H1 (cell line): ENCODE measurements at regions not wholly inside any gene's neighbourhood (a gene's known extent, or its start where the extent isn't known, plus 50 kb on each side); places are given as distances from the start of the nearest gene placed in this dataset.

ENCODE experiments used
- CTCF ChIA-PET: fragments of 300-600 bp; sonication (Branson Sonifier 250); formaldehyde crosslinking; loops from one replicate; lab custom pipeline; 2021; ENCODE audit not compliant: partially characterized antibody; lab: Charles Lee
- POLR2A ChIA-PET: fragments of 300-600 bp; sonication (Branson Sonifier 250); formaldehyde crosslinking; loops from one replicate; lab custom pipeline; 2021; ENCODE audit warnings: inconsistent platforms; ENCODE audit not compliant: partially characterized antibody; lab: Charles Lee
- DNase-seq, 2 experiments: peaks; one replicate each; pipeline versions ENCODE4 v3.0.0 to v3.0.0-alpha.2; 2010 to 2022; ENCODE audit warnings: low spot score in 2 of 2, low read depth in 1 of 2, mixed read lengths in 1 of 2
- FAIRE-seq: peaks from 2 replicates; lab custom pipeline; 2011; peaks lifted over from hg19 to GRCh38; lab: Jason Lieb, UNC
- H2AFZ ChIP-seq: 2 replicates; pipeline ENCODE4 v1.8.1; 2012; ENCODE audit warnings: low read length, inconsistent platforms
- H2AK5ac ChIP-seq: 2 replicates; pipeline ENCODE4 v1.6.1; 2013; ENCODE audit warnings: low read depth, low read length
- H2BK120ac ChIP-seq: replicated peaks from 2 replicates; pipeline ENCODE3; 2013; ENCODE audit warnings: low read depth, low read length, inconsistent platforms
- H2BK12ac ChIP-seq: 2 replicates; pipeline ENCODE4 v1.6.1; 2013; ENCODE audit warnings: low read depth, low read length
- H2BK15ac ChIP-seq: 2 replicates; pipeline ENCODE4 v1.6.1; 2013; ENCODE audit warnings: low read length
- H2BK20ac ChIP-seq: 2 replicates; pipeline ENCODE4 v1.6.1; 2013; ENCODE audit warnings: low read length
- H2BK5ac ChIP-seq: 2 replicates; pipeline ENCODE4 v1.6.1; 2013; ENCODE audit warnings: low read depth, low read length
- H3K14ac ChIP-seq: 2 replicates; pipeline ENCODE4 v1.6.1; 2013; ENCODE audit warnings: inconsistent platforms; ENCODE audit not compliant: insufficient read length
- H3K18ac ChIP-seq: 2 replicates; pipeline ENCODE4 v1.6.1; 2013; ENCODE audit warnings: low read length; ENCODE audit errors: extremely low read depth
- H3K23ac ChIP-seq: 2 replicates; pipeline ENCODE4 v1.6.1; 2013; ENCODE audit warnings: inconsistent platforms; ENCODE audit not compliant: insufficient read length
- H3K23me2 ChIP-seq: 2 replicates; pipeline ENCODE4 v1.6.1; 2013; ENCODE audit warnings: low read depth, low read length
- H3K27ac ChIP-seq: 2 replicates; pipeline ENCODE4 v1.6.1; 2011; ENCODE audit warnings: low read depth, low read length, inconsistent platforms
- H3K27me3 ChIP-seq, 4 experiments: replicated peaks in 1 of 4; 1 replicate in 1 of 4; 2 replicates in 3 of 4; pipeline versions ENCODE4 v1.6.1 to v1.8.1; 2011 to 2013; ENCODE audit warnings: low read length in 3 of 4, mild to moderate bottlenecking in 3 of 4, inconsistent platforms in 2 of 4, mixed read lengths in 2 of 4, moderate library complexity in 1 of 4; ENCODE audit not compliant: control insufficient read depth in 3 of 4, insufficient read depth in 3 of 4; ENCODE audit errors: extremely low read depth in 1 of 4
- H3K36me3 ChIP-seq, 4 experiments: 2 replicates each; pipeline versions ENCODE4 v1.6.1 to v1.8.1; 2011 to 2013; ENCODE audit warnings: mild to moderate bottlenecking in 4 of 4, low read length in 3 of 4, moderate library complexity in 2 of 4, control low read depth in 1 of 4, inconsistent platforms in 1 of 4; ENCODE audit not compliant: insufficient read depth in 4 of 4, control insufficient read depth in 2 of 4
- H3K4ac ChIP-seq: replicated peaks from 2 replicates; pipeline ENCODE3; 2013; ENCODE audit warnings: low read length, low read depth, mixed read lengths, inconsistent platforms; ENCODE audit not compliant: insufficient read length
- H3K4me1 ChIP-seq, 4 experiments: replicated peaks in 1 of 4; 1 replicate in 1 of 4; 2 replicates in 3 of 4; pipeline versions ENCODE4 v1.6.1 to v1.8.1; 2011 to 2013; ENCODE audit warnings: low read length in 3 of 4, inconsistent platforms in 2 of 4, mixed read lengths in 1 of 4; ENCODE audit not compliant: insufficient read depth in 4 of 4, control insufficient read depth in 3 of 4
- H3K4me2 ChIP-seq, 2 experiments: 2 replicates each; pipeline versions ENCODE4 v1.6.1 to v1.8.1; 2011 to 2013; ENCODE audit warnings: low read depth in 2 of 2, low read length in 2 of 2, control low read depth in 1 of 2, inconsistent platforms in 1 of 2, mild to moderate bottlenecking in 1 of 2; ENCODE audit not compliant: insufficient read depth in 1 of 2
- H3K4me3 ChIP-seq, 4 experiments: fragments of 200-600, 300-600 bp in 1 of 4; sonication (generic), shearing (Covaris generic), sonication (Bioruptor Twin) in 1 of 4; 2 replicates each; pipeline versions ENCODE4 v1.5.1 to v1.8.1; 2011 to 2016; ENCODE audit warnings: low read length in 4 of 4, low read depth in 3 of 4, control low read depth in 2 of 4, inconsistent platforms in 2 of 4, mild to moderate bottlenecking in 2 of 4, mixed read lengths in 1 of 4, moderate library complexity in 1 of 4; ENCODE audit not compliant: insufficient read depth in 2 of 4; ENCODE audit errors: extremely low read depth in 1 of 4
- H3K56ac ChIP-seq: replicated peaks from 2 replicates; pipeline ENCODE3; 2013; ENCODE audit warnings: low read depth, mild to moderate bottlenecking, mixed read lengths, low read length, inconsistent platforms; ENCODE audit not compliant: insufficient read length
- H3K79me1 ChIP-seq: 2 replicates; pipeline ENCODE4 v1.6.1; 2013; ENCODE audit warnings: low read depth, low read length, control low read depth
- H3K79me2 ChIP-seq, 2 experiments: 2 replicates each; pipeline versions ENCODE4 v1.6.1 to v1.8.1; 2012 to 2013; ENCODE audit warnings: low read length in 2 of 2, mild to moderate bottlenecking in 2 of 2, inconsistent platforms in 1 of 2; ENCODE audit not compliant: insufficient read depth in 2 of 2, control insufficient read depth in 1 of 2
- H3K9ac ChIP-seq, 4 experiments: replicated peaks in 1 of 4; 1 replicate in 1 of 4; 2 replicates in 3 of 4; pipeline versions ENCODE4 v1.6.1 to v1.8.1; 2011 to 2013; ENCODE audit warnings: low read depth in 3 of 4, low read length in 3 of 4, control low read depth in 2 of 4, mild to moderate bottlenecking in 2 of 4, moderate library complexity in 2 of 4, inconsistent platforms in 1 of 4; ENCODE audit errors: extremely low read depth in 1 of 4
- H3K9me3 ChIP-seq, 2 experiments: 2 replicates each; pipeline versions ENCODE4 v1.6.1 to v1.8.1; 2012 to 2013; ENCODE audit warnings: mild to moderate bottlenecking in 2 of 2, moderate library complexity in 2 of 2, control low read depth in 1 of 2, inconsistent platforms in 1 of 2, low read depth in 1 of 2, low read length in 1 of 2, mixed read lengths in 1 of 2; ENCODE audit not compliant: insufficient read depth in 2 of 2
- H4K20me1 ChIP-seq, 2 experiments: replicated peaks in 1 of 2; 2 replicates each; pipeline versions ENCODE3 to v1.8.1; 2011 to 2013; ENCODE audit warnings: inconsistent platforms in 2 of 2, low read length in 2 of 2, mild to moderate bottlenecking in 1 of 2; ENCODE audit not compliant: insufficient read depth in 2 of 2, control insufficient read depth in 1 of 2
- H4K5ac ChIP-seq: 2 replicates; pipeline ENCODE4 v1.6.1; 2013; ENCODE audit warnings: low read length, low read depth, mixed read lengths, inconsistent platforms; ENCODE audit not compliant: insufficient read length
- H4K8ac ChIP-seq: 2 replicates; pipeline ENCODE4 v1.8.0; 2013; ENCODE audit warnings: mild to moderate bottlenecking, moderate library complexity, low read length, inconsistent platforms; ENCODE audit not compliant: insufficient read depth; ENCODE audit errors: extremely low read depth
- H4K91ac ChIP-seq: replicated peaks from 2 replicates; pipeline ENCODE3; 2013; ENCODE audit warnings: low read length, mixed read lengths, inconsistent platforms; ENCODE audit not compliant: insufficient read length
- FOSL1 ChIP-seq: IDR thresholded peaks from 2 replicates; pipeline ENCODE4 v1.6.1; 2011; ENCODE audit warnings: mild to moderate bottlenecking, low read depth, low read length, moderate library complexity; ENCODE audit not compliant: insufficient read depth
- HDAC2 ChIP-seq, 2 experiments: fragments of 300-600 bp in 1 of 2; sonication (generic) in 1 of 2; IDR thresholded peaks; 2 replicates each; pipeline ENCODE4 v1.6.1; 2011 to 2012; ENCODE audit warnings: low read depth in 2 of 2, low read length in 2 of 2, mild to moderate bottlenecking in 2 of 2, moderate library complexity in 2 of 2, borderline replicate concordance in 1 of 2, inconsistent platforms in 1 of 2
- KDM5A ChIP-seq: fragments of 200-600 bp; IDR thresholded peaks from 2 replicates; pipeline ENCODE4 v1.7.1; 2012; ENCODE audit warnings: mild to moderate bottlenecking, low read length, inconsistent platforms, mixed read lengths
- RAD21 ChIP-seq, 2 experiments: IDR thresholded peaks in 1 of 2; conservative IDR thresholded peaks in 1 of 2; 2 replicates each; pipeline ENCODE4 v1.6.1; 2011; ENCODE audit warnings: low read depth in 2 of 2, low read length in 2 of 2, improper control_type of control experiment in 1 of 2, inconsistent platforms in 1 of 2, mild to moderate bottlenecking in 1 of 2, moderate library complexity in 1 of 2
- RNF2 ChIP-seq: fragments of 200-900, 300-1000 bp; sonication (generic); IDR thresholded peaks from 2 replicates; pipeline ENCODE4 v1.7.1; 2016; ENCODE audit warnings: borderline replicate concordance, low read depth, mild to moderate bottlenecking, antibody characterized with exemption, low read length; ENCODE audit not compliant: poor library complexity, severe bottlenecking; ENCODE audit errors: missing control alignments
- RXRA ChIP-seq: IDR thresholded peaks from 2 replicates; pipeline ENCODE4 v1.6.1; 2011; ENCODE audit warnings: low read depth, mild to moderate bottlenecking, low read length, moderate library complexity; ENCODE audit not compliant: insufficient read depth
- SRF ChIP-seq: IDR thresholded peaks from 2 replicates; pipeline ENCODE4 v1.6.1; 2011; ENCODE audit warnings: mild to moderate bottlenecking, low read depth, low read length, moderate library complexity
- TBP ChIP-seq: IDR thresholded peaks from 2 replicates; pipeline ENCODE4 v1.6.1; 2011; ENCODE audit warnings: low read depth, low read length, improper control_type of control experiment
- YY1 ChIP-seq: IDR thresholded peaks from 2 replicates; pipeline ENCODE4 v1.6.1; 2011; ENCODE audit warnings: low read depth, mild to moderate bottlenecking, low read length
- WGBS, 2 experiments: shearing (Covaris generic) in 1 of 2; methylation state at CpG; one replicate each; pipeline versions ENCODE4 v1.1.6 to v1.1.7; 2013 to 2015; ENCODE audit warnings: low lambda C conversion rate in 2 of 2, mixed read lengths in 2 of 2, inconsistent platforms in 1 of 2, low coverage in 1 of 2, missing lambda C conversion rate in 1 of 2; ENCODE audit not compliant: insufficient replicate concordance in 2 of 2, insufficient coverage in 1 of 2, insufficient read length in 1 of 2; ENCODE audit errors: extremely low coverage in 1 of 2, missing lambda C conversion rate in 1 of 2; 5-methylcytosine and 5-hydroxymethylcytosine counted together

- 90% methylated on average over 12 of the region's 12 CpGs; no CpG with 5 or more reads in 1 of the 2 experiments for WGBS, 2 experiments
- FAIRE-seq (no peak), DNase-seq (no peak)
- Histone ChIP-seq H3K56ac (no peak overlapping the region), H3K23ac (no peak overlapping the region), H3K36me3 (no peaks in the 10 kb centered on the region), H2AFZ (no peak overlapping the region; the same call in 1 of the 2 replicates), H3K27ac (no peak overlapping the region), H3K9ac (no peak overlapping the region), H3K4me1 (peaks cover 3 to 7% (median 5%) of the 10 kb centered on the region in 4 experiments), H4K91ac (no peak overlapping the region), H4K8ac (no peak overlapping the region), H2BK20ac (no peak overlapping the region), H3K4ac (no peak overlapping the region), H3K14ac (no peak overlapping the region), H3K23me2 (peaks cover 6% of the 10 kb centered on the region; the same call in 1 of the 2 replicates), H2AK5ac (no peak overlapping the region), H4K20me1 (no peaks in the 10 kb centered on the region), H3K4me3 (no peak overlapping the region), H2BK15ac (no peak overlapping the region), H3K4me2 (no peak overlapping the region), H3K9me3 (no peaks in the 10 kb centered on the region; a peak in 1 of 4 replicates), H3K18ac (no peak overlapping the region), H2BK12ac (no peak overlapping the region), H3K79me2 (no peaks in the 10 kb centered on the region), H3K27me3 (0 out of 7 replicates have a peak, but pooled peaks cover 0 to 4% (median 0%) of the 10 kb centered on the region in 4 experiments), H2BK120ac (no peak overlapping the region), H2BK5ac (no peak overlapping the region), H3K79me1 (no peaks in the 10 kb centered on the region), H4K5ac (no peak overlapping the region)
- ChIA-PET CTCF (interaction anchor here (0.6 to 1.6 kb wide), 2 partner anchors 48 to 218 kb away, joined by 3 read pairs; no protein-coding TSS in a partner anchor), POLR2A (no interaction called here)
- TF ChIP-seq HDAC2 (IDR thresholded peaks at IDR 0.05; ENCODE audit: borderline replicate concordance in 1 of 2, low read depth in 2 of 2, low read length in 2 of 2) (no peak), FOSL1 (no peak), SRF (no peak), RAD21 (IDR thresholded peaks at IDR 0.05 in 1 of 2, conservative IDR thresholded peaks at IDR 0.05 in 1 of 2; ENCODE audit: low read depth in 2 of 2, low read length in 2 of 2) (peak in 1 of 2 experiments; percentile 17; a peak in 2 of 4 replicates), YY1 (no peak), TBP (no peak), RXRA (no peak), RNF2 (no peak), KDM5A (no peak)
Measured at GRCh38 chr22:48258064-48258701, 1495.7 kb downstream of the TBC1D22A start.
